SK-N-SH (cell line): ENCODE measurements at regions not wholly inside any gene's neighbourhood (a gene's known extent, or its start where the extent isn't known, plus 50 kb on each side); places are given as distances from the start of the nearest gene placed in this dataset.

ENCODE experiments used
- CTCF ChIA-PET: fragments of 300-600, 350-600 bp; formaldehyde crosslinking; extraction: SDS; loops from one replicate; lab custom pipeline; 2021; lab: Yijun Ruan, JAX
- POLR2A ChIA-PET: fragments of 350-600 bp; sonication (Branson Sonifier 250); formaldehyde crosslinking; extraction: SDS; loops from one replicate; lab custom pipeline; 2020; ENCODE audit warnings: antibody characterized with exemption, inconsistent platforms; lab: Yijun Ruan, JAX
- DNase-seq: peaks from one replicate; pipeline ENCODE4 v3.0.0; 2012
- H2AFZ ChIP-seq: fragments of 200-600 bp; sonication (generic); 2 replicates; pipeline ENCODE4 v1.8.1; 2016; ENCODE audit warnings: antibody characterized with exemption, mild to moderate bottlenecking, low read depth
- H3F3A ChIP-seq: fragments of 200-600 bp; sonication (generic); replicated peaks from 2 replicates; pipeline ENCODE3; 2016; ENCODE audit warnings: antibody characterized with exemption, mild to moderate bottlenecking; ENCODE audit not compliant: insufficient read depth
- H3K27ac ChIP-seq, 2 experiments: fragments of 200-500 bp in 1 of 2; fragments of 200-600 bp in 1 of 2; sonication (Bioruptor generic) in 1 of 2; sonication (generic), shearing (Covaris generic) in 1 of 2; 2 replicates each; pipeline versions ENCODE4 v1.5.1 to v1.6.1; 2014 to 2016; ENCODE audit warnings: low read depth in 2 of 2, inconsistent platforms in 1 of 2, low read length in 1 of 2, mild to moderate bottlenecking in 1 of 2, mixed read lengths in 1 of 2
- H3K27me3 ChIP-seq: fragments of 200-600 bp; sonication (generic), shearing (Covaris generic); 2 replicates; pipeline ENCODE4 v1.6.1; 2016; ENCODE audit warnings: mixed run types; ENCODE audit not compliant: insufficient read depth
- H3K36me3 ChIP-seq, 2 experiments: fragments of 200-500 bp in 1 of 2; fragments of 200-600 bp in 1 of 2; sonication (Bioruptor generic) in 1 of 2; sonication (generic) in 1 of 2; replicated peaks in 1 of 2; 2 replicates each; pipeline versions ENCODE3 to v1.5.1; 2014 to 2016; ENCODE audit warnings: low read length in 1 of 2, mild to moderate bottlenecking in 1 of 2; ENCODE audit not compliant: insufficient read depth in 2 of 2, control insufficient read depth in 1 of 2
- H3K4me1 ChIP-seq, 2 experiments: fragments of 200-500 bp in 1 of 2; fragments of 200-600 bp in 1 of 2; sonication (Bioruptor generic) in 1 of 2; sonication (generic), shearing (Covaris generic) in 1 of 2; 2 replicates each; pipeline versions ENCODE4 v1.5.1 to v1.6.1; 2014 to 2016; ENCODE audit warnings: low read depth in 1 of 2, low read length in 1 of 2, mixed run types in 1 of 2; ENCODE audit not compliant: insufficient read depth in 2 of 2, control insufficient read depth in 1 of 2
- H3K4me2 ChIP-seq: fragments of 200-600 bp; sonication (generic), shearing (Covaris generic); 2 replicates; pipeline ENCODE4 v1.6.1; 2017; ENCODE audit warnings: mixed run types
- H3K4me3 ChIP-seq, 2 experiments: fragments of 200-500 bp in 1 of 2; fragments of 200-600 bp in 1 of 2; sonication (Bioruptor generic) in 1 of 2; sonication (generic), shearing (Covaris generic) in 1 of 2; 2 replicates each; pipeline versions ENCODE4 v1.5.1 to v1.8.1; 2014 to 2016; ENCODE audit warnings: low read depth in 2 of 2, inconsistent platforms in 1 of 2, low read length in 1 of 2, mild to moderate bottlenecking in 1 of 2, mixed read lengths in 1 of 2, moderate library complexity in 1 of 2
- H3K79me2 ChIP-seq: fragments of 200-600 bp; sonication (generic); 2 replicates; pipeline ENCODE4 v1.8.1; 2017; ENCODE audit warnings: mild to moderate bottlenecking; ENCODE audit not compliant: insufficient read depth
- H3K9ac ChIP-seq: fragments of 200-600 bp; sonication (generic); 2 replicates; pipeline ENCODE4 v1.6.1; 2017; ENCODE audit warnings: mixed run types
- H3K9me2 ChIP-seq: fragments of 200-600 bp; sonication (generic); 2 replicates; pipeline ENCODE4 v1.6.1; 2017; ENCODE audit warnings: mixed run types
- H3K9me3 ChIP-seq: fragments of 200-600 bp; sonication (generic); 2 replicates; pipeline ENCODE4 v1.6.1; 2017; ENCODE audit warnings: mixed run types, mild to moderate bottlenecking, moderate library complexity
- H4K20me1 ChIP-seq: fragments of 200-600 bp; sonication (generic); 2 replicates; pipeline ENCODE4 v1.6.1; 2017; ENCODE audit warnings: mild to moderate bottlenecking, mixed run types; ENCODE audit not compliant: insufficient read depth
- FOXM1 ChIP-seq: IDR thresholded peaks from 2 replicates; pipeline ENCODE4 v1.4.0; 2012; ENCODE audit warnings: low read depth, mild to moderate bottlenecking
- GABPA ChIP-seq: IDR thresholded peaks from 2 replicates; pipeline ENCODE4 v1.4.0; 2012; ENCODE audit warnings: low read depth, mild to moderate bottlenecking
- GATA2 ChIP-seq: sonication (generic); formaldehyde crosslinking; IDR thresholded peaks from 2 replicates; pipeline ENCODE4 v1.5.0; 2020; ENCODE audit warnings: mild to moderate bottlenecking, missing genetic modification reagents
- JUND ChIP-seq: IDR thresholded peaks from 2 replicates; pipeline ENCODE4 v1.4.0; 2012
- MXI1 ChIP-seq: IDR thresholded peaks from 2 replicates; pipeline ENCODE4 v1.6.1; 2012; ENCODE audit warnings: mild to moderate bottlenecking, low read depth, low read length, improper control_type of control experiment
- NRF1 ChIP-seq: IDR thresholded peaks from 2 replicates; pipeline ENCODE4 v1.6.1; 2012; ENCODE audit warnings: low read depth, mild to moderate bottlenecking, low read length
- POLR2AphosphoS5 ChIP-seq: IDR thresholded peaks from 2 replicates; pipeline ENCODE4 v1.6.1; 2012; ENCODE audit warnings: low read depth, low read length
- RAD21 ChIP-seq: IDR thresholded peaks from 2 replicates; pipeline ENCODE4 v1.6.1; 2012; ENCODE audit warnings: mild to moderate bottlenecking, low read length
- RCOR1 ChIP-seq: fragments of 150-350 bp; IDR thresholded peaks from 2 replicates; pipeline ENCODE4 v1.6.1; 2017; ENCODE audit warnings: antibody characterized with exemption, low read length
- WGBS: methylation state at CpG from one replicate; pipeline ENCODE4 v1.1.6; 2017; ENCODE audit warnings: low lambda C conversion rate; 5-methylcytosine and 5-hydroxymethylcytosine counted together
- TF ChIP-seq, protein P1 (sequence below): fragments of 200-600 bp; sonication (generic); IDR thresholded peaks from 2 replicates; pipeline ENCODE4 v1.6.1; 2017; ENCODE audit warnings: antibody characterized with exemption, mild to moderate bottlenecking, moderate library complexity
- TF ChIP-seq, protein P2 (sequence below): IDR thresholded peaks from 2 replicates; pipeline ENCODE4 v1.4.0; 2012; ENCODE audit warnings: low read depth, borderline replicate concordance
- TF ChIP-seq, protein P3 (sequence below): IDR thresholded peaks from 2 replicates; pipeline ENCODE4 v1.6.1; 2012; ENCODE audit warnings: mild to moderate bottlenecking, low read depth, low read length, moderate library complexity
- TF ChIP-seq, protein P4 (sequence below): fragments of 150-350 bp; IDR thresholded peaks from 2 replicates; pipeline ENCODE4 v1.6.1; 2016; ENCODE audit warnings: mild to moderate bottlenecking, low read depth, low read length
- TF ChIP-seq, protein P5 (sequence below): IDR thresholded peaks from 2 replicates; pipeline ENCODE4 v1.4.0; 2012; ENCODE audit warnings: low read depth
- TF ChIP-seq, protein P6 (sequence below): IDR thresholded peaks from 2 replicates; pipeline ENCODE4; 2012
- TF ChIP-seq, protein P7 (sequence below): IDR thresholded peaks from 2 replicates; pipeline ENCODE4 v1.4.0; 2012; ENCODE audit warnings: low read depth, borderline replicate concordance

DNA sequence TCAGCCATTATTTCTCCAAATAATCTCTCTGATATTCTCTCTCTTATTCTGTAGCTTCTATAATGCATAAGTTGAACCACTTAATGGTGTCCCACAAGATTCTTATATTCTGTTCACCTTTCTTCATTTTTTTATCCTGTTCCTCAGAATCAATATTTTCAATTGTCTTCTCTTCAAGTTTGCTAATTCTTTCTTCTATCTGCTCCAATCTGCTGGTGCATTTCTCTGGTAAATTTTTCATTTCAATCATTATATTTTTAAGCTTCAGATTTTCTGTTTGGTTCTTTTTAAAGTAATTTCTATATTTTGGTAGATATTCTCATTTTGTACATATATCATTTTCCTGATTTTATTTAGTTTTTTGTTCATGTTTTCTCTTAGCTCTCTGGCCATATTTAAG is 272.6 kb downstream of the ZEB1 start:
- Histone ChIP-seq H3K27me3 (no peaks in the 10 kb centered on the region), H3K4me1 (peaks cover 0 to 3% of the 10 kb centered on the region in 2 experiments; a peak in 1 of 4 replicates), H3K9me3 (no peaks in the 10 kb centered on the region), H3K9ac (no peak overlapping the region), H2AFZ (no peak overlapping the region), H3K27ac (no peak overlapping the region), H3K79me2 (no peaks in the 10 kb centered on the region), H3K9me2 (no peaks in the 10 kb centered on the region), H4K20me1 (no peaks in the 10 kb centered on the region), H3K36me3 (no peaks in the 10 kb centered on the region), H3K4me3 (no peak overlapping the region), H3K4me2 (no peak overlapping the region), H3F3A (no peaks in the 10 kb centered on the region)
- POLR2A ChIA-PET, result no interaction called here
- TF ChIP-seq FOXM1, result no peak
- no peak for DNase-seq
- CTCF ChIA-PET, result interaction anchor here (1.9 kb wide), 1 partner anchor 9 kb away, joined by 5 read pairs; no protein-coding TSS in a partner anchor

DNA sequence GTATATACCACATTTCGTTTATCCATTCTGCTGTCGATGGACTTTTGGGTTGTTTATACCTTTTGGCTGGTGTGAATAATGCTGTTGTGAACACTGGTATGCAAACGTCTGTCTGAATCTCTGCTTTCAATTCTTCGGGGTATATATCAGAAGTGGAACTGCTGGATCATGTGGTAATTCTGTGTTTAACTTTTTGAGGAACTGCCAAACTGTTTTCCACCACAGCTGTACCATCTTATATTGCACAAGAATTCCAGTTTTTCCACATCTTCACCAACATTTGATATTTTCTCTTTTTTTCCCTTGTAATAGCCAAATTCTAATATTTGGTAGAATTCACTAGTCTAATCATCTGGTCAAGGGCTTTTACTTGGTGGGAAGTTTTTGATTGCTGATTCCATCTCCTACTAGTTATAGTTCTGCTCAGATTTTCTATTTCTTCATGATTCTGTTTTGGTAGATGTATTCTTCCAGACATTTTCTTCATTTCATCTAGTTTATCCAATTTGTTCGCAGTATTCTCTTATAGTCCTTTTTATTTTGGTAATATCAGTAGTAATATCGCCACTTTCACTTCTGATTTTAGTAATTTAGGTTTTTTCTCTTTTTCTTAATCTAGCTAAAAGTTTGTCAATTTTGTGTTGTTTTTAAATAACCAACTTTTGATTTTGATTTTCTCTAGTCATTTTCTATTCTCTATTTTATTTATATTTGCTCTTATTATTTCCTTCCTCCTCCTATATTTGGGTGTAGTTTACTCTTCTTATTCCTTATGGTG is 271.2 kb downstream of the ZEB1 start:
- ChIA-PET POLR2A (no interaction called here), CTCF (interaction anchor here (0.6 to 0.7 kb wide), 2 partner anchors 180 to 181 kb away, joined by 3 read pairs; no protein-coding TSS in a partner anchor)
- Histone ChIP-seq H3K4me2 (no peak overlapping the region), H3K9me3 (no peaks in the 10 kb centered on the region), H3K36me3 (no peaks in the 10 kb centered on the region), H4K20me1 (no peaks in the 10 kb centered on the region), H3K9ac (no peak overlapping the region), H3K4me3 (no peak overlapping the region), H3K79me2 (no peaks in the 10 kb centered on the region), H3K9me2 (no peaks in the 10 kb centered on the region), H2AFZ (no peak overlapping the region), H3F3A (no peaks in the 10 kb centered on the region), H3K4me1 (peaks cover 0 to 5% of the 10 kb centered on the region in 2 experiments; a peak in 2 of 4 replicates), H3K27ac (no peak overlapping the region), H3K27me3 (no peaks in the 10 kb centered on the region)
- DNase-seq, result no peak
- 63% methylated on average over 6 of the region's 6 CpGs for WGBS
- TF ChIP-seq RAD21 (no peak), JUND (no peak), NRF1 (no peak), GATA2 (no peak), POLR2AphosphoS5 (no peak), RCOR1 (no peak), MXI1 (no peak), GABPA (no peak)
- TF ChIP-seq, protein P1, sequence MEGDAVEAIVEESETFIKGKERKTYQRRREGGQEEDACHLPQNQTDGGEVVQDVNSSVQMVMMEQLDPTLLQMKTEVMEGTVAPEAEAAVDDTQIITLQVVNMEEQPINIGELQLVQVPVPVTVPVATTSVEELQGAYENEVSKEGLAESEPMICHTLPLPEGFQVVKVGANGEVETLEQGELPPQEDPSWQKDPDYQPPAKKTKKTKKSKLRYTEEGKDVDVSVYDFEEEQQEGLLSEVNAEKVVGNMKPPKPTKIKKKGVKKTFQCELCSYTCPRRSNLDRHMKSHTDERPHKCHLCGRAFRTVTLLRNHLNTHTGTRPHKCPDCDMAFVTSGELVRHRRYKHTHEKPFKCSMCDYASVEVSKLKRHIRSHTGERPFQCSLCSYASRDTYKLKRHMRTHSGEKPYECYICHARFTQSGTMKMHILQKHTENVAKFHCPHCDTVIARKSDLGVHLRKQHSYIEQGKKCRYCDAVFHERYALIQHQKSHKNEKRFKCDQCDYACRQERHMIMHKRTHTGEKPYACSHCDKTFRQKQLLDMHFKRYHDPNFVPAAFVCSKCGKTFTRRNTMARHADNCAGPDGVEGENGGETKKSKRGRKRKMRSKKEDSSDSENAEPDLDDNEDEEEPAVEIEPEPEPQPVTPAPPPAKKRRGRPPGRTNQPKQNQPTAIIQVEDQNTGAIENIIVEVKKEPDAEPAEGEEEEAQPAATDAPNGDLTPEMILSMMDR, result no peak
- TF ChIP-seq, protein P2, sequence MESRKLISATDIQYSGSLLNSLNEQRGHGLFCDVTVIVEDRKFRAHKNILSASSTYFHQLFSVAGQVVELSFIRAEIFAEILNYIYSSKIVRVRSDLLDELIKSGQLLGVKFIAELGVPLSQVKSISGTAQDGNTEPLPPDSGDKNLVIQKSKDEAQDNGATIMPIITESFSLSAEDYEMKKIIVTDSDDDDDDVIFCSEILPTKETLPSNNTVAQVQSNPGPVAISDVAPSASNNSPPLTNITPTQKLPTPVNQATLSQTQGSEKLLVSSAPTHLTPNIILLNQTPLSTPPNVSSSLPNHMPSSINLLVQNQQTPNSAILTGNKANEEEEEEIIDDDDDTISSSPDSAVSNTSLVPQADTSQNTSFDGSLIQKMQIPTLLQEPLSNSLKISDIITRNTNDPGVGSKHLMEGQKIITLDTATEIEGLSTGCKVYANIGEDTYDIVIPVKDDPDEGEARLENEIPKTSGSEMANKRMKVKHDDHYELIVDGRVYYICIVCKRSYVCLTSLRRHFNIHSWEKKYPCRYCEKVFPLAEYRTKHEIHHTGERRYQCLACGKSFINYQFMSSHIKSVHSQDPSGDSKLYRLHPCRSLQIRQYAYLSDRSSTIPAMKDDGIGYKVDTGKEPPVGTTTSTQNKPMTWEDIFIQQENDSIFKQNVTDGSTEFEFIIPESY, result no peak
- TF ChIP-seq, protein P3, sequence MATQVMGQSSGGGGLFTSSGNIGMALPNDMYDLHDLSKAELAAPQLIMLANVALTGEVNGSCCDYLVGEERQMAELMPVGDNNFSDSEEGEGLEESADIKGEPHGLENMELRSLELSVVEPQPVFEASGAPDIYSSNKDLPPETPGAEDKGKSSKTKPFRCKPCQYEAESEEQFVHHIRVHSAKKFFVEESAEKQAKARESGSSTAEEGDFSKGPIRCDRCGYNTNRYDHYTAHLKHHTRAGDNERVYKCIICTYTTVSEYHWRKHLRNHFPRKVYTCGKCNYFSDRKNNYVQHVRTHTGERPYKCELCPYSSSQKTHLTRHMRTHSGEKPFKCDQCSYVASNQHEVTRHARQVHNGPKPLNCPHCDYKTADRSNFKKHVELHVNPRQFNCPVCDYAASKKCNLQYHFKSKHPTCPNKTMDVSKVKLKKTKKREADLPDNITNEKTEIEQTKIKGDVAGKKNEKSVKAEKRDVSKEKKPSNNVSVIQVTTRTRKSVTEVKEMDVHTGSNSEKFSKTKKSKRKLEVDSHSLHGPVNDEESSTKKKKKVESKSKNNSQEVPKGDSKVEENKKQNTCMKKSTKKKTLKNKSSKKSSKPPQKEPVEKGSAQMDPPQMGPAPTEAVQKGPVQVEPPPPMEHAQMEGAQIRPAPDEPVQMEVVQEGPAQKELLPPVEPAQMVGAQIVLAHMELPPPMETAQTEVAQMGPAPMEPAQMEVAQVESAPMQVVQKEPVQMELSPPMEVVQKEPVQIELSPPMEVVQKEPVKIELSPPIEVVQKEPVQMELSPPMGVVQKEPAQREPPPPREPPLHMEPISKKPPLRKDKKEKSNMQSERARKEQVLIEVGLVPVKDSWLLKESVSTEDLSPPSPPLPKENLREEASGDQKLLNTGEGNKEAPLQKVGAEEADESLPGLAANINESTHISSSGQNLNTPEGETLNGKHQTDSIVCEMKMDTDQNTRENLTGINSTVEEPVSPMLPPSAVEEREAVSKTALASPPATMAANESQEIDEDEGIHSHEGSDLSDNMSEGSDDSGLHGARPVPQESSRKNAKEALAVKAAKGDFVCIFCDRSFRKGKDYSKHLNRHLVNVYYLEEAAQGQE, result no peak
- TF ChIP-seq, protein P4, sequence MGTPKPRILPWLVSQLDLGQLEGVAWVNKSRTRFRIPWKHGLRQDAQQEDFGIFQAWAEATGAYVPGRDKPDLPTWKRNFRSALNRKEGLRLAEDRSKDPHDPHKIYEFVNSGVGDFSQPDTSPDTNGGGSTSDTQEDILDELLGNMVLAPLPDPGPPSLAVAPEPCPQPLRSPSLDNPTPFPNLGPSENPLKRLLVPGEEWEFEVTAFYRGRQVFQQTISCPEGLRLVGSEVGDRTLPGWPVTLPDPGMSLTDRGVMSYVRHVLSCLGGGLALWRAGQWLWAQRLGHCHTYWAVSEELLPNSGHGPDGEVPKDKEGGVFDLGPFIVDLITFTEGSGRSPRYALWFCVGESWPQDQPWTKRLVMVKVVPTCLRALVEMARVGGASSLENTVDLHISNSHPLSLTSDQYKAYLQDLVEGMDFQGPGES, result no peak
- TF ChIP-seq, protein P5, sequence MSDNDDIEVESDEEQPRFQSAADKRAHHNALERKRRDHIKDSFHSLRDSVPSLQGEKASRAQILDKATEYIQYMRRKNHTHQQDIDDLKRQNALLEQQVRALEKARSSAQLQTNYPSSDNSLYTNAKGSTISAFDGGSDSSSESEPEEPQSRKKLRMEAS, result no peak
- TF ChIP-seq, protein P6, sequence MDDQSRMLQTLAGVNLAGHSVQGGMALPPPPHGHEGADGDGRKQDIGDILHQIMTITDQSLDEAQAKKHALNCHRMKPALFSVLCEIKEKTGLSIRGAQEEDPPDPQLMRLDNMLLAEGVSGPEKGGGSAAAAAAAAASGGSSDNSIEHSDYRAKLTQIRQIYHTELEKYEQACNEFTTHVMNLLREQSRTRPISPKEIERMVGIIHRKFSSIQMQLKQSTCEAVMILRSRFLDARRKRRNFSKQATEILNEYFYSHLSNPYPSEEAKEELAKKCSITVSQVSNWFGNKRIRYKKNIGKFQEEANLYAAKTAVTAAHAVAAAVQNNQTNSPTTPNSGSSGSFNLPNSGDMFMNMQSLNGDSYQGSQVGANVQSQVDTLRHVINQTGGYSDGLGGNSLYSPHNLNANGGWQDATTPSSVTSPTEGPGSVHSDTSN, result no peak
- TF ChIP-seq, protein P7, sequence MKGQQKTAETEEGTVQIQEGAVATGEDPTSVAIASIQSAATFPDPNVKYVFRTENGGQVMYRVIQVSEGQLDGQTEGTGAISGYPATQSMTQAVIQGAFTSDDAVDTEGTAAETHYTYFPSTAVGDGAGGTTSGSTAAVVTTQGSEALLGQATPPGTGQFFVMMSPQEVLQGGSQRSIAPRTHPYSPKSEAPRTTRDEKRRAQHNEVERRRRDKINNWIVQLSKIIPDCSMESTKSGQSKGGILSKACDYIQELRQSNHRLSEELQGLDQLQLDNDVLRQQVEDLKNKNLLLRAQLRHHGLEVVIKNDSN, result no peak
